Peyer's patch (tissue), 4 donors: ENCODE measurements at regions not wholly inside any gene's neighbourhood (a gene's known extent, or its start where the extent isn't known, plus 50 kb on each side); places are given as distances from the start of the nearest gene placed in this dataset.

Experiments used
- POLR2A ChIP-seq, 2 donors: fragments of 450-650 bp; IDR thresholded peaks; one replicate each; pipeline ENCODE4 v1.5.1; 2017; ENCODE audit warnings: antibody characterized with exemption in 2 of 2, mild to moderate bottlenecking in 2 of 2, moderate library complexity in 2 of 2
- TF ChIP-seq, protein P1 (sequence below), 6 experiments: fragments of 450-650 bp in 4 of 6; fragments of 200-600 bp in 2 of 6; sonication (generic) in 1 of 6; IDR thresholded peaks; one replicate each; pipeline ENCODE4 v1.5.1; 2017 to 2019; ENCODE audit warnings: antibody characterized with exemption in 6 of 6, mild to moderate bottlenecking in 3 of 6, moderate library complexity in 1 of 6

DNA sequence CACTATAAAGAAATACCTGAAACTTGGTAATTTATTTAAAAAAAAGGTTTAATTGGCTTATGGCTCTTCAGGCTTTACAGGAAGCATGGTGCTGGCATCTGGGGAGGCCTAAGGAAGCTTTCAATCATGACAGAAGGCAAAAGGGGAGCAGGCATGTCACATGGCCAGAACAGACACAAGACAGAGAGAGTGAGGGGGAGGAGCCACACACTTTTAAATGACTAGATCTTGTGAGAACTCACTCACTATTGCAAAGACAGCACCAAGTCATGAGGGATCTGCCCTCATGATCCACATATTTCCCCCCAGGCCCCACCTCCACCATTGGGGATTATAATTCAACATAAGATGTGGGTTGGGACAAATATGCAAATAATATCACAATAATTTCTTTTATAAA is 355.6 kb downstream of the DAD1 start:
- TF ChIP-seq, protein P1, sequence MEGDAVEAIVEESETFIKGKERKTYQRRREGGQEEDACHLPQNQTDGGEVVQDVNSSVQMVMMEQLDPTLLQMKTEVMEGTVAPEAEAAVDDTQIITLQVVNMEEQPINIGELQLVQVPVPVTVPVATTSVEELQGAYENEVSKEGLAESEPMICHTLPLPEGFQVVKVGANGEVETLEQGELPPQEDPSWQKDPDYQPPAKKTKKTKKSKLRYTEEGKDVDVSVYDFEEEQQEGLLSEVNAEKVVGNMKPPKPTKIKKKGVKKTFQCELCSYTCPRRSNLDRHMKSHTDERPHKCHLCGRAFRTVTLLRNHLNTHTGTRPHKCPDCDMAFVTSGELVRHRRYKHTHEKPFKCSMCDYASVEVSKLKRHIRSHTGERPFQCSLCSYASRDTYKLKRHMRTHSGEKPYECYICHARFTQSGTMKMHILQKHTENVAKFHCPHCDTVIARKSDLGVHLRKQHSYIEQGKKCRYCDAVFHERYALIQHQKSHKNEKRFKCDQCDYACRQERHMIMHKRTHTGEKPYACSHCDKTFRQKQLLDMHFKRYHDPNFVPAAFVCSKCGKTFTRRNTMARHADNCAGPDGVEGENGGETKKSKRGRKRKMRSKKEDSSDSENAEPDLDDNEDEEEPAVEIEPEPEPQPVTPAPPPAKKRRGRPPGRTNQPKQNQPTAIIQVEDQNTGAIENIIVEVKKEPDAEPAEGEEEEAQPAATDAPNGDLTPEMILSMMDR (IDR thresholded peaks at IDR 0.05), result no peak
- no peak for TF ChIP-seq POLR2A (IDR thresholded peaks at IDR 0.05)
